NCI-H526 treated with DMSO at 0.1 percent for 48 hours (cell line): ENCODE measurements at regions not wholly inside any gene's neighbourhood (a gene's known extent, or its start where the extent isn't known, plus 50 kb on each side); places are given as distances from the start of the nearest gene placed in this dataset.
"Not testable (repeated sequence)": the region's sequence is repeated elsewhere in the genome, so short reads cannot be mapped to it uniquely, and the experiment has no call there.

ENCODE experiments used
- DNase-seq: peaks from one replicate; lab custom pipeline; 2025; lab: John Stamatoyannopoulos, UW

DNA sequence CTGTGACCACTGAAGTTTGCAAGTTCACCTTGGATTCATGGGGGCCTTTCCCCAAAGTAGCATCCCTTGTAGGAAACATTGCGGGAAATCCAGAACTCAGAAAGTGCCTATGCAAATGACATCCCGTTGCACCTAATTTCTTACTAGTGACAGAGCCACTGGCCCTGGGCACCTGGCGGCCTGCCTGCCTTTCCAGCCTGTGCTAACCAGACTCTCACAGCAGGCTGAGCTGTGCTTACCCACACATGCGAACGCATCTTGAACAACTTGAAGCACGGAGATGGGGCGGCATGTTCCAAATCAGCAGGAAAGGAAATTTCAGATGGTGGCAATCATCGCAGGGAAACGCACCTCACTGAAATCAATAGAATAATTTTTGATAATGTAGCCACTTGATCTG, 405.8 kb downstream of the TMEM182 start:
- no peak for DNase-seq

DNA sequence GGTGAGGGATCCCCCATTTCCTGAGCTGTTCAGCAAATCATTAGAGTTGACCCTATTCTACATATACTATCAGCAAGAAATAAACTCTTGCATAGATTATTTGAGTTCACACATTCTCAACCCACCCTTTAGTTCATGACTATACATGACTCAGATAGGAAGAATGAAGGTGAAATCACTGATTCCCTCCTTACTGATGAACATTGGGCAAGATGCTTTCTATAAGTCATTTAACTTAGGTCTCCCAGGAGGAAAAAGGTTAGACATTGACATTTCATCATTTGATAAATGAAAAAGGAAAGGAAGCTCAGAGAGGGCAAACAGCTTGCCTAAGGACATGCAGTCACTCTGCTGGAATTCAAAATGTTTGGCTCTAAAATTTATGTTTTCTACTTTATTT, 408.0 kb downstream of the TMEM182 start:
- DNase-seq: no peak

DNA sequence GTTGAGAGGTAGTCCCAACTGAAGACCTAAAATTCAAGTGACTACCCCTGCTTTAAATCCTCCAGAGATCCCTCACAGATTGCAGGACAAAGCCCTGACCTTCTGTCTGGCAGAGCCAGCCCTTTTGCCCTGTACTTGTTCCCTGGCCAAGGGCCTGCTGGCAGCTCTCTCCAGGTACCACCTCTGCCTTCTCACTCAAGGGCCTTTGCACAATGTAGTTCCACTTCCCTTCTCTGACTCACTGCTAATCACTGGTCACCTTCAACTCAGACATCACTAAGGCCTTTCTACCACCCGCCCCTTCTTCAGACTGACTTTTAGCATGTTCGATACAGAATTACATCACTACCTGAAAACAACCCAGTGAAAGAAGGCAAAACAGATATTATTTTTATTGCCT, 411.0 kb downstream of the TMEM182 start:
- DNase-seq: no peak

DNA sequence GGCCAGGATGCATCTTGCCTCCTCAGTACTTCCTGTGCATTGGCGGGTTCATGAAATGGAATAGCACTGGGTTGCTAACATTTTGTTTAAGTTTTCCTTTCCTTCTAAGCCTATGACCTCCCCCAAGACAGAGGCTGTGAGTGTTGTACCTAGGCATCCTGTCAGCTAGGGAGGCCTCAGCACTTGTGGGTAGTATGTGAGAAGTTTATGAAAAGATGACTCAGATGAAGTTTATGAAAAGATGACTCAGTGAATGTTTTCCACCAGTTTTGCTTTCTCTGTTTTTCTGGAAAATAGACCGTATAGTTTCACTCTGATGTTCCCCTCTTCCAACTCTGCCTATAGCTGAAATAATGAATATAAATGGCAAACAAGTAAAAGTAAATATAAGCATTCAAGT, 412.9 kb downstream of the TMEM182 start:
- no peak for DNase-seq

DNA sequence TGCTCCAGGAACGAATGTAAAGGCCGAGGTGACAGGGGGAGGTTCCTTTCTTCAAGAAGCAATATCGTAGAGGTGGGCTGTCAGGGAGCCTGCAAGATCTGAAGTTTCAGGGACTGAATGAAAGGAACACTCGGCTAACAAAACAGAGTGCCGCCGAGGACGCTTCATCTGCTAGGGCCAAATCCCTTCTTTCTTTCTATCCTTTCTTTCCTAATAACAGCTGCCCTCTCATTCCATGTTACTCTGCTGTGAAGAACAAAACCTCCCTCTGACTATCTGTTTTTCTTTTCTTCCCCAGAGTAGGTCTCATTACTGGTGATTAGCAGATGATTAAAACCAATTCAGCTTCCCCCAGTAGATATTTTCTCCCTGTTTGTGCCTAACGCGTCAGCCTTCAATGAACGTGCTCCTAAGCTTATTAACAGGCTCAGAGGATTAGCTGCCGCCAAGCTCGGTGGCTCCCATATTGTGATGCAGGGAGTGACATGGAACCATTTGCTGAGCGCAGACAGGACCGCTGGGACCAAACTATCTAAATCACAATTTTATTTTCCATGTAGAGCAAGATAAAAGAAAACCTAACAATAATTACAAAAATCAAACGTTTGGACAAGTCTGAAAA, 414.6 kb downstream of the TMEM182 start:
- no peak for DNase-seq

DNA sequence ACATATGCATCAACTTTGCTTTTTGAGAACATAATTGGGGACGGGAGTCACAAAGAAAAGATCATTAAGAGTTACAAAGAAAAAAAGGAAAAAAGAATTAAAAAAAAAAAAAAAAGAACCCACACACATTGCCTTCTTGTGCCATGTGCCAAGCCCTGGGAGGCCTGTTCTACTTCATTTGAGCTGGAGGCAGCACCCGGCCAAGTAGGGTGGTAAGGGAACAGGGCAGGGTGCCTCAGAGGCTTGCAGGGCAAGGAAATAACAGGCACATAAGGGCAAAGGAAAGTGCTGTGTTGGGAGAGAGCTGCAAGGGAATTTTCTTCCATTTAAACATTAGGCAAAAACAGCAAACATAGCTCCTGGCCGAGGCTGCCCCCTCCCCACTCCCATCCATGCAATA, 418.0 kb downstream of the TMEM182 start:
- no peak for DNase-seq

DNA sequence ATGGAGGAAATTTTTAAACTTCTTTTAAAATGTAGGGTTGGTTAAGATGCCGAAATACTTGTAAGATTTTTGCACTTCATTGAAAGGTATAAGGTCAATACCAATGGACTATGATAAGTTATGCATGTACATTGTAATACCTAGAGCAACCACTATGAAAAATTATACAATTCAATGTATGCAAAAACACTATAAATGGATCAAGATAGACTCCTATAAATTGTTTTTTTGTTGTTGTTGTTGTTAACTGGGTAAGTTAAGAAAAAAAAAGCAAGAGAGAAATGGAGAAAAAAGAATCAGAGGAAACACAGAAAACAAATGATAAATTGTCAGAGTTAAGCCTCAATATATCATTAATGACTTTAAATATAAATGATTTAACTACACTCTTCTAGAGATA, 421.2 kb downstream of the TMEM182 start:
- DNase-seq: no peak

DNA sequence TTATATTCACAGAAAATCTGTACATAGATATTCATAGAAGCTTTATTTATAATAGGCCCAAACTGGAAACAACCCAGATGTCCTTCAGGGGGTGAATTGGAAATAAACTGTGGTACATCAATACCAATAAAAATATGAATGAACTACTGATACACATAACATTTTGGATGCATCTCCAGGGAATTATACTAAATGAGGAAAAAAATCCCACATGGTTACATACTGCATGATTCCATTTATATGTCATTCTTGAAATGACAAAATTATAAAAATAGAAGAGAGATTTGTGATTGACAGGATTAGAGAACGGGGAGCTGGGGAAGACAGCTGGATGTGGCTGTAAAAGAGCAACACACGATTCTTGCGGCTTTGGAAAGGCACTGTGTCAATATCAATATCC, 435.0 kb downstream of the TMEM182 start:
- DNase-seq: no peak

DNA sequence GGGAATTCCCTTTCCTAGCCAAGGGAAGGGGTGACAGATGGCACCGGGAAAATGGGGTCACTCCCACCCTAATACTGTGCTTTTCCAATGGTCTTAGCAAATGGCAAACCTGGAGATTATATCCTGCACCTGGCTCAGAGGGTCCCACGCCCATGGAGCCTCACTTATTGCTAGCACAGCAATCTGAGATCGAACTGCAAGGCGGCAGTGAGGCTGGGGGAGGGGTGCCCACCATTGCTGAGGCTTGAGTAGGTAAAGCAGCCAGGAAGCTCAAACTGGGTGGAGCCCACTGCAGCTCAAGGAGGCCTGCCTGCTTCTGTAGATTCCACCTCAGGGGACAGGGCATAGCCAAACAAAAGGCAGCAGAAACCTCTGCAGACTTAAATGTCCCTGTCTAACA, 438.9 kb downstream of the TMEM182 start:
- not testable (repeated sequence) for DNase-seq

DNA sequence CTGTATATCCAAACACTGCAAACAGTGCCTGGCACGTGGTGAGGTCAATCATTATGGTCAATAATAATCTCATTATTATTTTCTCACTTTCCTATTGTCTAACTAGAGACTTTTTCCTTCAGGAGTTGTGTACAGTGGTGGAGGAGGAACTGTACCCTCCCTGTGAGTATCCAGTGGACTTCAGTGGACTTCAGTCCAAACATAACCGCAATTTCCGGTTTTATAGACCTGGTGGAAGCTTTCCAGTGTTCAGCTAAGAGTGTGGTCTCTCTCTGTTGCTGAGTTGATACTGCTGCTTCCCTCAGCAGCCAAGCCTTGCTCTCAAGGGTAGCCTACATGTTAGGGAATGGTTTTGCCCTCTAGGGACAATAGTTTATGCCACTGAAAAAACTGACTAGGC, 447.1 kb downstream of the TMEM182 start:
- no peak for DNase-seq

DNA sequence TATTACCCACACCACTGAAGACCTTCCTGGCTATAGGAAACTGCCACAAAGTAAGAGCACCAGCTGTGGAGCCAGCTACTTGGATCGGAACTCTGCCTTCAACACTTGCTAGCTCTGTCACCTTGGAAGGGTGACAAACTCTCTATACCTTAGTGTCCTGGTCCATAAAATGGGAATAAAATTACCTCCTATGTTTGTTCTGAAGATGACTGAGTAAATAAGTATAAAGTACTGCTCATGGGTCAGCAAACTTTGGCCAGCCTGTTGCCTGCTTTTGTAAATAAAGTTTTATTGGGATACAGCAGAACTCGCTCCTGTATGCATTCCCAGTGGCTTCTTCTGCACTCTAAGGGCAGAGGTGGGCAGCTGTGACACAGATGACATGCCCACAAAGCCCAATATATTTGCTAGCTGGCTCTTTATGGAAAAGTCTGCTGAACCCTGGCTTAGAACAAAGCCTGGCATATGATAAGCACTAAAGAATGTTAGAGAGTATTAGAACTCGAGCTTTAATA, 451.3 kb downstream of the TMEM182 start:
- DNase-seq: no peak

DNA sequence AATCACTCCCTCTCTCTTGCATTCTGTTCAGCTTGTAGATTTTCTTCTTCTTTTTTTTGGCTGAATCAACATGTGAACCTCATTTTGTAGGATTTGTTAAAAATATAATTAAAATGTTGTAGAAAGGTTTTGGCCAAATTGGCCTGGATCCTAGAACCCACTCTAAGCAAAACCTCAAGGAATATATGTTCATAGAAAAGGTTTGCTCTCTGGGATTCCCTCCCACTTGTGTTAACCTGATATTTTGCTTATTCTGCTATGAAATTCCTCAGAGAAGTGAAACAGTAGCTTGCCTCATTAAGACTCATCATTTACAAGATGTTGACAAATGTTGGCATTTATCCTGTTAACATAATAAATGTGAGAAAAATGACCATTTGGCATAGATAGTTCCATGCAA, 456.7 kb downstream of the TMEM182 start:
- DNase-seq: no peak

DNA sequence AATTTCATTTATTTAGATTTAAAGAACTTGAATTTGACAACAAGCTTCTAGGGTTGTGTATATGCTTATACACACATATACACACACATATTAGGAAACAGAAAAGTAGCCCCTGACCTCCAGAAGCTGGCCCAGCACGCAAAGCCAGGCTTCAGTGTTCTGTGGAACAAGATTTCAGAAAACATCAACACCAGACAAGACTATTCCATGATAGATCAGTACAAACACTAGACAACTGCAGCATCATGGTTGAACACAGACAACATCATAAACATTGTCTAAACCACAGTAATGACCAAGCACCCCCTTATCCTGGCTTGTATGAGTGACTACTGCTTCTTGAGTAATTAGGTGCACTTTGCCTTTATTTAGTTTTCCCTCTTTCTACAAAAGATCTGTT, 457.6 kb downstream of the TMEM182 start:
- DNase-seq: no peak

DNA sequence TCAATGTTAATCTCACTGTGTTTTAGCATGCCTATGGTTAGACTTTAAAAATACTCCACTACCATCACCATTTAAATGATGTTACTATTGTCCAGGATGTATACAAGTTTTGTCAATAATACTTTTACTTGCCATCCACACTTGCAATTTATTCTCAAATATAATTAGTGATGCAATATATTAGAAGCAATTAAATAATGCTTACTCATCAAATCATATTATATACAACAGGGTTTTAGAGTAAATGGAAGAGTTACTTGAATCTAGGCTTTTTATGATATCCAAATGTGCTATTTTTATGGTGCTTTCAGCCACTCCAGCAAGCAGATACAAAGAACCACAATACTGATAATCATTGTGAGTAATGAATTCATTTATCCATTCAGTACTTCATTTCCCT, 461.1 kb downstream of the TMEM182 start:
- DNase-seq: no peak

DNA sequence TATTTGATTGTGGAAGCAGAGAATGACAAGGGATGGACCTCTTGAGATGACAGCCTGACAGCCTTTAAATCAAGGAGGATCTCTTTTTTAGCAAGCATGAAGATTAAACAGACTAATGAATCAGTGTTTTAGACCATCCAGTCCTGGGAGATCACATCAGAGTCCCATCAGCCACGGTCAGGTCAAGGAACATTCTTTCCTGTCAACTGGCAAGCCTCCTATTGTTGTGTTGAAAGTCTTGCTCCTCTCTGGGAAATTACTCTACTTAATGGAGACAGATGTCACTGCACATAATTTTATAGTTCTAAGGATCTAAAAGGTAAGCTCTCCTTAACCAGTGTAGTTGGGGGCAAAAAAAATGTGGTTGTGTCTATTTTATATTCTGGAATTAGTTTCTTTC, 469.0 kb downstream of the TMEM182 start:
- no peak for DNase-seq

DNA sequence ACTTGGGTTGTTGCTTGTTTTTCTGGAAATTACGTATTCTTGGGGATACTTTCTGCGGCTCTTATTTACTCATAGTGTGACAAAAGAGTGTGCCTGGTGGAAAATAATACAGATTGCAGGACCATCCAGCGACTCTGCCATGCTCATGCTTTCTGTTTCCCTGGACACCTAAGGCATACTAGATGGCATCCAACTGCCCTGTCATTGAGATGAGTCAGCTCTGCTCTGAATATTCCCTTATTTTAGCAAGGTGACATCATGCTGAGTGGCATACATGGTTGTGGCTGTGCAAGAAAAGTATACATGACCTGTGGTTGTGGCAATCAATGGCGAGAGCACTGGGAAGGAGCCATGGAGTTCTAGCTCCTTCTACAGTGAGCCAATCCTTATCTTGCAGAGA, 471.0 kb downstream of the TMEM182 start:
- DNase-seq: no peak

DNA sequence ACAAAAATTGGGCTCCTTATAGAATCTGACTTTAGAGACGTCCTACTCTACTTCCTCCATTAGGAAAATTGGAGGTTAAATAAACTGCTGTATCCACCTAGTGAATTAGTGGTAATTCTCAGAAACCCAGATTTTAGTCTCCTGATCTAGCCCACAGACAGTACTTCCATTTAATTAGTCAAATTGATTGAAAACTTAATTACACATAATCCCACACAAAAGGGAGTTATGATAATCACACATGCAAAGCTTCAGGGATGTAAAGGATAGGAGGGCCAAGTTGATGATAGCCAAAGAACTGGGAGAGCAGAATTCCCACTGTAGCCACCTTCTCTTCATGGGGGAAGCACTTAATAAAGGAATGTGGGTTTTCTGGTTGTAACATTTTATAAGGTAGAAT, 471.9 kb downstream of the TMEM182 start:
- no peak for DNase-seq

DNA sequence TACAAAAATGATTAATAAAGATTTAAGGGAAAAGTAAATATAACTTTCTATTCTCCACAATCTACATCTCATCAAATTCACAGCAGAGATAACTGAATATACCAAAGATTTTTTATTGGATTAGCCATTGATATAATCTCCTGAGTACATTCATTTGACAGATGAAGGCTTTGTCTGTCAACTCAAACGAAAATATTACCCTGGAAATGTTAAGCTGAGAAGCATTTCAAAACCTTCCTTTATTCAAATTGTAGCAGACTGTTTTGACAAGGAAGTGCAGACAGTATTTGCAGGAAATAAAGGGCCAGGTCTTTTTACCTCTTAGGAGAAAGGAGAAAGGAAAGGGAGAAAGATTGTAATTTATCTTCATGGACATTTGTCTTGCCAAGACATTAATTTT, 473.5 kb downstream of the TMEM182 start:
- no peak for DNase-seq

DNA sequence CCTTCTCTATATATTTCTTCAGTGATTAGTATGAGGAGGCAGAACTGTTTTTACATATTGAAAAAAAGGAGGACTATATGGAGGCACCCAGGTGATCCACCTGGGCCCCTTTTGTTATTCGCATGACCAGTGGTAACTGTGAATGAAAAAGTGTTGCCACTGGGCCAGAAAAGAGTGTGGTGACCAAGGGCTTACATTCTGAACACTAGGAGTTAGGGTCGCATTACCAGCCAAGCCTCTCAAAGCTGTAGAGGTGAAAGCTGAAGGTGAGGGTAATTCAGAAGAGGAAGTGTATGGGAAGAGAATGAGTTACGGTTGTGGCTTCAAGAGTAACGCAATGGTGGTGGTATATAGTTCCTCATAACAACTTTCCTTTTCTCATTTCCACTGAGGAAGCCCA, 487.6 kb downstream of the TMEM182 start:
- DNase-seq: no peak

DNA sequence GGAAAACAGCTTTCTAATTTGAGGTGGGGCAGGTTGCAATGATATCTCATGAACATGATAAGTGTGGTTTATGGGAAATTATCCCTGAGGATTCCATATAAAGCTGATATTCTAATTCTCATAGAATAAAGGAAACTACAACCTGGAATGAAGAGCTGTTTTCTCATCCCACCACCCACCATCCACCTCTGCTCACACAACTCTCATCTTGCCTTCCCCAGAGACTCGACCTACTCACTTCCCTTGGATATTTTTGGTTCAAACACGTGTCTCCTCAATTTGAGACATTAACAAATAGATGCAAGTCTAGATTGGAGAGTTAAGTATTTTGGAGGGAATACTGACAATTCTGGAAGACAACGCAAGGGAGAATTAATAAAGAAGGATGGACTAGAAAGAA, 490.9 kb downstream of the TMEM182 start:
- no peak for DNase-seq

DNA sequence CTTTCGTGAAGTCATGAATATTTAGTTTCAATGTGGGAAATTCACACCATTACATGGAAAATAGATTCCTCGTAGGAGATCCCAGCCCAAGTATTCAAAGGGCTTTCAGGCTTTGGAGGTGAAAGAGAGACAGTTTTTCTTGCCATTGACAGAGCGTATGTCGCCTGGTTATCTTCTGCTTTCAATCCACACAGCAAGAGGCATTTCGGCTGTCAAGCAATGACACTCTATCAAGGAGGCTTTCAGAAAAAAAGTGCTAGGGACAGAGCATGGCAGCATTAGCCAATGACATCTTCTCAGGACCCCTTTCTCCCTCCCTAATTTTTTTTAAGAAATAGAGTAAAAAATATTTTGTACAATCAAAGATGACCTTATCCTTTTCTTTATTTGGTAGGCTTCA, 492.8 kb downstream of the TMEM182 start:
- DNase-seq: no peak

DNA sequence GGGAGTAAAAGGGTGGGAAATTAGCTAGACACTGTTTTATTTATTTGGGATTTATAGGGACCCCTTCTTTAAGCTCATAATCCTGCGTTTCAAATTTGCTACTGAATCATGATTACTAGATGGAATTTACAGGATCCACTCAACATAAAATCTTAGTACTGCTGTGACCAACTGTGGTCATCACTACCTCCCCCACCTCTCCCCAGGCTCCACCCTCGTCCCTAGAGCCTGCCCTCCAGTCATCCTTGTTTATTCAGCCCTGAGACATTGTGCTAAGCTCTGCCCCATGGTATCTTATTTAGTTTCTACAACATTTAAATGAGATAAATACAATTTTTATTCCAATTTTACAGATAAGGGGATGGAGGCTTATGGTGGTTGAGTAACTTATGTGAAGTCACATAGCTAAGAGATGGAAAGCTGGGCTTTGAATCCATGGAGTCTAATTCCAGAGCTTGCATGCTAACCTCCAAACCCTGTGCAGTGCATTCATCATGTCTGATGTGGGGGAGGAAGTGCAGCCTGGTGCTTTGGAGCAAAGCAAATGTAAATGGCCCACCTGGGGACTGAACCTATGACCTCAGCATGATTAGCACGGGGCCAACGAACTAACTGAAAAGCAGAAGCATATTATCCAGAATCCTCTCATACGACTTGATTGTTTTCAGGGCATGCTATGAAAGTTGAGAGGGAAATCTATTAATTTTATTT, 502.4 kb downstream of the TMEM182 start:
- DNase-seq: no peak

DNA sequence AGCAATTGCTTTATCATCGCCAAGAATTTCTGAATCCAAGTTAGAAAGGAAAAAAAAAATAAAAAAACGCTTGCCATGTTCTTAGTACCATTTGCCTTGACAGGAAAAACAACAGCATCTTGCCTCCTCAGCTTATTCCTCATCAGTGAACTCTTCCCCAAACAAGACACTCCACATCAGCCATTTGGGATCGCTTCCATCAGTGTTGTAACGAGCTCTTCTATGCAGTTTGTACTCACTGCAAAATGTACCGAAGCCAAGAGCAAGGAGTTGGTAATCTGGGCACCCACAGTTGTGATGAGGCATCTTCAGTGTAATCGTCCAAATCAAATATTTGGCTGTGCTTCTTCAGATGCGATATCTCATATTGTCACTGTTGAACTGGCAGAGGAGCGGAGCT, 503.7 kb downstream of the TMEM182 start:
- no peak for DNase-seq
